ENCODE measurements at regions not wholly inside any gene's neighbourhood (a gene's known extent, or its start where the extent isn't known, plus 50 kb on each side); places are given as distances from the start of the nearest gene placed in this dataset.

DNA sequence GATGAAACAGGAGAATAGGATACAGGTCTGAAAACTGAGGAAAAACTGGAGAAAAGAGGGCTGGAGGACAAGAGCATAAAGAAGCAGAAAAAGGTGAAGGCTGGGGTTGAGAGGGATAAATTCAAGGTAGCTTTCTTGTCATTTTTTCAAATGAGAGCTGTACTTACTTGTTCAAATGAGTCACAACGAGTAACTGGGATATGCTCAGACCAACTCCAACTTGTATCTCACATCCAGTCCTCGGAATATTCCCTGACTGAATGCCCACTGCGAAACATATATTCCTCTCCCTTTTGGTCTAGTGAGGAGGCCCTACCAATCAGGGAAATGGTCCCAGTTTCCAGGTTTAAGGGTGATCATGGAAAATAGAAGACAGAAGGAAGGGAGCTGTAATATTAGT is 343.4 kb downstream of the HHIPL2 start:
- CTCF ChIA-PET = interaction anchor here (0.6 kb wide), 1 partner anchor 23 kb away, joined by 3 read pairs; no protein-coding TSS in a partner anchor
- H3K4me1 ChIP-seq (ENCODE audit: control insufficient read depth, insufficient read depth, low read length) = no peaks in the 10 kb centered on the region
- H3K9me3 ChIP-seq (ENCODE audit: control insufficient read depth, insufficient read depth, low read depth, low read length) = no peaks in the 10 kb centered on the region
- POLR2A ChIA-PET = no interaction called here
- no peak overlapping the region for H3K27ac ChIP-seq (ENCODE audit: extremely low read depth, low read depth, low read length)
- no peak for TF ChIP-seq ZSCAN16 (tag by site-specific recombination; IDR thresholded peaks at IDR 0.05)
- TF ChIP-seq ZNF211 (tag by site-specific recombination; IDR thresholded peaks at IDR 0.05; ENCODE audit: low read depth) = no peak
- no peak for TF ChIP-seq YY2 (tag by site-specific recombination; IDR thresholded peaks at IDR 0.05)
- no peaks in the 10 kb centered on the region for H3K36me3 ChIP-seq (ENCODE audit: control insufficient read depth in 2 of 2, insufficient read depth in 1 of 2, low read length in 2 of 2)
- H3K4me3 ChIP-seq (ENCODE audit: low read depth, low read length) = no peak overlapping the region

DNA sequence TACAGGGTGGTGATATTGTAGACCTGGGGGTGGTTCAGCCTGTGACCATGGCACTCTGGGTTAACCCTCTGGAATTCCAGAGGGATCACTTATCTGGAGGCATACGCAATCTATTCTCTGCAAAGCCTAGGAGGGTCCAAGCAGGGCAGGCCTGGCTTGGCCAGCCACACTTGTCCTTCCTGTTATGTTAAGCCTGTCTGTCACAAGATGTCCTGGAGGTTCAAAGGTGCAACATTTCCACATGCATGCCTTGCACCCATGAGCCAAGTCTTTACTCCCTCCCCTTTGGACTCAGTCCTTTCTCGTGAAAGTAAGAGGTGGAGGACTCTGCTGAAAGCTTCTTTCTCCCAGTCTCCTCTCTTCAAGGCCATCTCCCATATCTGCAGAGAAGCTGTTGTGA is 345.1 kb downstream of the HHIPL2 start:
- Histone ChIP-seq H3K4me3 (ENCODE audit: low read depth, low read length) (no peak overlapping the region), H3K27ac (ENCODE audit: extremely low read depth, low read depth, low read length) (no peak overlapping the region), H3K36me3 (ENCODE audit: control insufficient read depth in 2 of 2, insufficient read depth in 1 of 2, low read length in 2 of 2) (no peaks in the 10 kb centered on the region), H3K4me1 (ENCODE audit: control insufficient read depth, insufficient read depth, low read length) (no peaks in the 10 kb centered on the region), H3K9me3 (ENCODE audit: control insufficient read depth, insufficient read depth, low read depth, low read length) (no peaks in the 10 kb centered on the region)
- TF ChIP-seq ZNF2 (tag by site-specific recombination; IDR thresholded peaks at IDR 0.05) = no peak
- CTCF ChIA-PET = no interaction called here
- POLR2A ChIA-PET = no interaction called here

DNA sequence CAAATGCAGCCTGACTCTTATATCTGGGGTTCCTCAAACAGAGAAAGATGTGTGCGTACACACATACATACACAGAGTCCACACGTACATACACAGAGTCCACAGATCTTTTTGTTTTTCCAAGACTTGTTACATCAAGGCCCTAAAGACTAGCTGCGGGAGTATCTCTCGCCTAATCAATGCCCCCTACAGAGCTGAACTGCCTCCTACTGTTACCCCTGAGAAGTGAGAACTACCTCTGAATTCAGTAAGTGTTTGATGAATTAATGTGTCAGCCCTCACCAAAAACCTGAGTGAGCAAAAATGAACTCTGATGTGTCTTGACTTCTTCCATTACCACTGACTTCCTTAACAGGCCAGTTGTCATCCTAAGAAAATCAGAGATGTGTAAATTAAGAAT is 351.2 kb downstream of the HHIPL2 start:
- H3K4me3 ChIP-seq (ENCODE audit: low read depth, low read length) = no peak overlapping the region
- CTCF ChIA-PET = interaction anchor here (2.0 kb wide), 1 partner anchor 258 kb away, joined by 6 read pairs; no protein-coding TSS in a partner anchor

DNA sequence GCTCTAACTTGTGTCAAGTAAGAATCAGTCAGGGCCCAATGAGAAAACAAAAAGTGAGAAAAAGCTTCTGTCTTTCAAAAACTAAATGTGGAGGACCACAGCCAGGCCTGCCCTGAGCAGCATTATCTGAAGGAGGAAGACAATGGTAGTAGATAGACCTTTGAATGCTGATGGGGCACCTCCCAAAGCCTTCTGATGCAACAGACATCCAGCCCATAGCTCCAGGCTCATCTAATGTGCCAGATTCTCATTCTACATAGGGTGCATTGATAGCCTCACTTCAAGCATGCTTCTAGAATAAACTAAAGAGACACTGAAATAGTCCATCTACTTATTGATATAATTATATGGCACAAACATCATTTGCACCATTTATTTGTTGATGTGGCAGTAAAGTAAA is 351.6 kb downstream of the HHIPL2 start:
- H3K27ac ChIP-seq (ENCODE audit: extremely low read depth, low read depth, low read length) = no peak overlapping the region
- no peaks in the 10 kb centered on the region for H3K4me1 ChIP-seq (ENCODE audit: control insufficient read depth, insufficient read depth, low read length)
- CTCF ChIA-PET = interaction anchor here (0.6 to 2.0 kb wide), 2 partner anchors 259 to 555 kb away, joined by 6 to 7 read pairs; no protein-coding TSS in a partner anchor
- no peaks in the 10 kb centered on the region for H3K9me3 ChIP-seq (ENCODE audit: control insufficient read depth, insufficient read depth, low read depth, low read length)
- H3K4me3 ChIP-seq (ENCODE audit: low read depth, low read length) = no peak overlapping the region
- no peaks in the 10 kb centered on the region for H3K36me3 ChIP-seq (ENCODE audit: control insufficient read depth in 2 of 2, insufficient read depth in 1 of 2, low read length in 2 of 2)
- POLR2A ChIA-PET = no interaction called here
- TF ChIP-seq ZNF391 (tag by site-specific recombination; IDR thresholded peaks at IDR 0.05; ENCODE audit: borderline replicate concordance, low read depth) (no peak), ZNF621 (tag by site-specific recombination; IDR thresholded peaks at IDR 0.05) (no peak), ZNF791 (tag by site-specific recombination; IDR thresholded peaks at IDR 0.05) (no peak), SP3 (tag by site-specific recombination; IDR thresholded peaks at IDR 0.05) (no peak), SETDB1 (IDR thresholded peaks at IDR 0.05; ENCODE audit: insufficient read length, low read length) (no peak), ZNF48 (tag by site-specific recombination; IDR thresholded peaks at IDR 0.05) (no peak), ZNF629 (tag by site-specific recombination; IDR thresholded peaks at IDR 0.05) (no peak), ZNF24 (tag by site-specific recombination; IDR thresholded peaks at IDR 0.05) (no peak), ZNF394 (tag by site-specific recombination; IDR thresholded peaks at IDR 0.05; ENCODE audit: borderline replicate concordance) (no peak), ZNF843 (tag by site-specific recombination; IDR thresholded peaks at IDR 0.05) (no peak)
- TF ChIP-seq, protein P1, sequence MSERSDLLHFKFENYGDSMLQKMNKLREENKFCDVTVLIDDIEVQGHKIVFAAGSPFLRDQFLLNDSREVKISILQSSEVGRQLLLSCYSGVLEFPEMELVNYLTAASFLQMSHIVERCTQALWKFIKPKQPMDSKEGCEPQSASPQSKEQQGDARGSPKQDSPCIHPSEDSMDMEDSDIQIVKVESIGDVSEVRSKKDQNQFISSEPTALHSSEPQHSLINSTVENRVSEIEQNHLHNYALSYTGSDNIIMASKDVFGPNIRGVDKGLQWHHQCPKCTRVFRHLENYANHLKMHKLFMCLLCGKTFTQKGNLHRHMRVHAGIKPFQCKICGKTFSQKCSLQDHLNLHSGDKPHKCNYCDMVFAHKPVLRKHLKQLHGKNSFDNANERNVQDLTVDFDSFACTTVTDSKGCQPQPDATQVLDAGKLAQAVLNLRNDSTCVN (tag by site-specific recombination; optimal IDR thresholded peaks at IDR 0.05) = no peak
- TF ChIP-seq, protein P2, sequence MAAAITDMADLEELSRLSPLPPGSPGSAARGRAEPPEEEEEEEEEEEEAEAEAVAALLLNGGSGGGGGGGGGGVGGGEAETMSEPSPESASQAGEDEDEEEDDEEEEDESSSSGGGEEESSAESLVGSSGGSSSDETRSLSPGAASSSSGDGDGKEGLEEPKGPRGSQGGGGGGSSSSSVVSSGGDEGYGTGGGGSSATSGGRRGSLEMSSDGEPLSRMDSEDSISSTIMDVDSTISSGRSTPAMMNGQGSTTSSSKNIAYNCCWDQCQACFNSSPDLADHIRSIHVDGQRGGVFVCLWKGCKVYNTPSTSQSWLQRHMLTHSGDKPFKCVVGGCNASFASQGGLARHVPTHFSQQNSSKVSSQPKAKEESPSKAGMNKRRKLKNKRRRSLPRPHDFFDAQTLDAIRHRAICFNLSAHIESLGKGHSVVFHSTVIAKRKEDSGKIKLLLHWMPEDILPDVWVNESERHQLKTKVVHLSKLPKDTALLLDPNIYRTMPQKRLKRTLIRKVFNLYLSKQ (tag by site-specific recombination; IDR thresholded peaks at IDR 0.05; ENCODE audit: borderline replicate concordance) = no peak

More for the DNA sequence above, 351.2 kb downstream of the HHIPL2 start:
- Histone ChIP-seq H3K9me3 (ENCODE audit: control insufficient read depth, insufficient read depth, low read depth, low read length) (no peaks in the 10 kb centered on the region), H3K27ac (ENCODE audit: extremely low read depth, low read depth, low read length) (no peak overlapping the region), H3K4me1 (ENCODE audit: control insufficient read depth, insufficient read depth, low read length) (no peaks in the 10 kb centered on the region), H3K36me3 (ENCODE audit: control insufficient read depth in 2 of 2, insufficient read depth in 1 of 2, low read length in 2 of 2) (no peaks in the 10 kb centered on the region)
- TF ChIP-seq ZNF211 (tag by site-specific recombination; IDR thresholded peaks at IDR 0.05; ENCODE audit: low read depth) (no peak), ZNF473 (tag by site-specific recombination; IDR thresholded peaks at IDR 0.05) (no peak), ZNF521 (tag by site-specific recombination; IDR thresholded peaks at IDR 0.05) (no peak), ZNF423 (tag by site-specific recombination; IDR thresholded peaks at IDR 0.05) (no peak), ZNF549 (tag by site-specific recombination; IDR thresholded peaks at IDR 0.05) (no peak), ZNF121 (tag by site-specific recombination; IDR thresholded peaks at IDR 0.05) (no peak), ZNF132 (tag by site-specific recombination; IDR thresholded peaks at IDR 0.05; ENCODE audit: borderline replicate concordance) (no peak), IKZF3 (tag by site-specific recombination; IDR thresholded peaks at IDR 0.05) (no peak)
- TF ChIP-seq, protein P3, sequence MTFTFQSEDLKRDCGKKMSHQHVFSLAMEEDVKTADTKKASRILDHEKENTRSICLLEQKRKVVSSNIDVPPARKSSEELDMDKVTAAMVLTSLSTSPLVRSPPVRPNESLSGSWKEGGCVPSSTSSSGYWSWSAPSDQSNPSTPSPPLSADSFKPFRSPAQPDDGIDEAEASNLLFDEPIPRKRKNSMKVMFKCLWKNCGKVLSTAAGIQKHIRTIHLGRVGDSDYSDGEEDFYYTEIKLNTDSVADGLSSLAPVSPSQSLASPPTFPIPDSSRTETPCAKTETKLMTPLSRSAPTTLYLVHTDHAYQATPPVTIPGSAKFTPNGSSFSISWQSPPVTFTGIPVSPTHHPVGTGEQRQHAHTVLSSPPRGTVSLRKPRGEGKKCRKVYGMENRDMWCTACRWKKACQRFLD (tag by site-specific recombination; IDR thresholded peaks at IDR 0.05) = no peak
- TF ChIP-seq, protein P4, sequence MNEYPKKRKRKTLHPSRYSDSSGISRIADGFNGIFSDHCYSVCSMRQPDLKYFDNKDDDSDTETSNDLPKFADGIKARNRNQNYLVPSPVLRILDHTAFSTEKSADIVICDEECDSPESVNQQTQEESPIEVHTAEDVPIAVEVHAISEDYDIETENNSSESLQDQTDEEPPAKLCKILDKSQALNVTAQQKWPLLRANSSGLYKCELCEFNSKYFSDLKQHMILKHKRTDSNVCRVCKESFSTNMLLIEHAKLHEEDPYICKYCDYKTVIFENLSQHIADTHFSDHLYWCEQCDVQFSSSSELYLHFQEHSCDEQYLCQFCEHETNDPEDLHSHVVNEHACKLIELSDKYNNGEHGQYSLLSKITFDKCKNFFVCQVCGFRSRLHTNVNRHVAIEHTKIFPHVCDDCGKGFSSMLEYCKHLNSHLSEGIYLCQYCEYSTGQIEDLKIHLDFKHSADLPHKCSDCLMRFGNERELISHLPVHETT (tag by site-specific recombination; IDR thresholded peaks at IDR 0.05) = no peak
- TF ChIP-seq, protein P5, sequence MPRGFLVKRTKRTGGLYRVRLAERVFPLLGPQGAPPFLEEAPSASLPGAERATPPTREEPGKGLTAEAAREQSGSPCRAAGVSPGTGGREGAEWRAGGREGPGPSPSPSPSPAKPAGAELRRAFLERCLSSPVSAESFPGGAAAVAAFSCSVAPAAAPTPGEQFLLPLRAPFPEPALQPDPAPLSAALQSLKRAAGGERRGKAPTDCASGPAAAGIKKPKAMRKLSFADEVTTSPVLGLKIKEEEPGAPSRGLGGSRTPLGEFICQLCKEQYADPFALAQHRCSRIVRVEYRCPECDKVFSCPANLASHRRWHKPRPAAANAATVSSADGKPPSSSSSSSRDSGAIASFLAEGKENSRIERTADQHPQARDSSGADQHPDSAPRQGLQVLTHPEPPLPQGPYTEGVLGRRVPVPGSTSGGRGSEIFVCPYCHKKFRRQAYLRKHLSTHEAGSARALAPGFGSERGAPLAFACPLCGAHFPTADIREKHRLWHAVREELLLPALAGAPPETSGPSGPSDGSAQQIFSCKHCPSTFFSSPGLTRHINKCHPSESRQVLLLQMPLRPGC (tag by site-specific recombination; IDR thresholded peaks at IDR 0.05) = no peak
- POLR2A ChIA-PET = no interaction called here

All from HEK293 (cell line).